ENCODE measurements at regions not wholly inside any gene's neighbourhood (a gene's known extent, or its start where the extent isn't known, plus 50 kb on each side); places are given as distances from the start of the nearest gene placed in this dataset.

- TF ChIP-seq MLLT1 (IDR thresholded peaks at IDR 0.05) (0 out of 2 replicates have a peak, but pooled peaks have one; percentile 63), RELB (IDR thresholded peaks at IDR 0.05; ENCODE audit: low read depth) (peak; percentile 98), SP1 (IDR thresholded peaks at IDR 0.05; ENCODE audit: low read depth, low read length) (peak; percentile 64), PBX3 (IDR thresholded peaks at IDR 0.05; ENCODE audit: insufficient replicate concordance, low read depth, low read length) (peak; percentile 57), ZBTB11 (CRISPR knock-in tag; IDR thresholded peaks at IDR 0.05) (no peak), IRF4 (IDR thresholded peaks at IDR 0.05; ENCODE audit: low read depth, low read length) (peak; percentile 56; the same call in 1 of the 2 replicates), RB1 (IDR thresholded peaks at IDR 0.05; ENCODE audit: borderline replicate concordance) (no peak), NKRF (conservative IDR thresholded peaks at IDR 0.05) (no peak), USF1 (IDR thresholded peaks at IDR 0.05; ENCODE audit: borderline replicate concordance, extremely low read length, insufficient read depth, low read depth, low read length) (no peak), CREM (IDR thresholded peaks at IDR 0.05; ENCODE audit: low read depth) (peak; percentile 84; the same call in 1 of the 2 replicates), PKNOX1 (IDR thresholded peaks at IDR 0.05) (peak; percentile 63), CBFB (IDR thresholded peaks at IDR 0.05; ENCODE audit: low read depth) (peak; percentile 82; the same call in 1 of the 2 replicates), BRCA1 (IDR thresholded peaks at IDR 0.05; ENCODE audit: low read depth, low read length) (no peak), EED (IDR thresholded peaks at IDR 0.05; ENCODE audit: low read depth) (peak; percentile 92), MYC (IDR thresholded peaks at IDR 0.05; ENCODE audit: insufficient read depth, insufficient read length, insufficient replicate concordance, low read length, severe bottlenecking) (no peak)
Observed at GRCh38 chr6:14734416-14735340, 511.2 kb upstream of the JARID2 start (continued).

All from GM12878 (cell line).